ENCODE measurements at regions not wholly inside any gene's neighbourhood (a gene's known extent, or its start where the extent isn't known, plus 50 kb on each side); places are given as distances from the start of the nearest gene placed in this dataset.

- Histone ChIP-seq H3K27me3 (ENCODE audit: control insufficient read depth in 4 of 4, insufficient read depth in 4 of 4, low read length in 3 of 4) (no peaks in the 10 kb centered on the region), H3K4me1 (ENCODE audit: control insufficient read depth in 4 of 4, insufficient read depth in 4 of 4, low read length in 3 of 4) (no peaks in the 10 kb centered on the region), H3K9me3 (ENCODE audit: control insufficient read depth in 4 of 4, low read length in 3 of 4) (peaks cover 0 to 8% (median 4%) of the 10 kb centered on the region in 4 donors), H3K4me3 (ENCODE audit: low read depth in 1 of 3, low read length in 3 of 3) (no peak overlapping the region), H3K9ac (ENCODE audit: low read depth in 1 of 2, low read length in 2 of 2) (no peak overlapping the region), H3K36me3 (ENCODE audit: control insufficient read depth in 4 of 4, insufficient read depth in 3 of 4, low read depth in 1 of 4, low read length in 3 of 4) (no peaks in the 10 kb centered on the region), H3K27ac (ENCODE audit: low read depth in 1 of 2, low read length in 2 of 2) (no peak overlapping the region)
- DNase-seq (ENCODE audit: low spot score), result no peak
- TF ChIP-seq GABPA (IDR thresholded peaks at IDR 0.05 in 1 of 2, conservative IDR thresholded peaks at IDR 0.05 in 1 of 2) (no peak), REST (IDR thresholded peaks at IDR 0.05) (no peak), FOXA1 (IDR thresholded peaks at IDR 0.05) (no peak), SP1 (IDR thresholded peaks at IDR 0.05) (no peak), HNF4G (IDR thresholded peaks at IDR 0.05) (no peak)
Measured at GRCh38 chr2:62374301-62375112, 131.5 kb downstream of the TMEM17 start.

- TF ChIP-seq FOXA2 (IDR thresholded peaks at IDR 0.05) (no peak), NR2F2 (IDR thresholded peaks at IDR 0.05) (no peak), YY1 (IDR thresholded peaks at IDR 0.05) (no peak), JUND (IDR thresholded peaks at IDR 0.05) (no peak), ATF3 (IDR thresholded peaks at IDR 0.05) (no peak), HNF4A (conservative IDR thresholded peaks at IDR 0.05) (no peak), HNF4G (IDR thresholded peaks at IDR 0.05) (no peak), SP1 (IDR thresholded peaks at IDR 0.05) (no peak), RAD21 (IDR thresholded peaks at IDR 0.05) (no peak), TAF1 (conservative IDR thresholded peaks at IDR 0.05) (no peak), GABPA (IDR thresholded peaks at IDR 0.05 in 1 of 2, conservative IDR thresholded peaks at IDR 0.05 in 1 of 2) (no peak)
- no peaks in the 10 kb centered on the region for H3K4me1 ChIP-seq (ENCODE audit: control insufficient read depth in 4 of 4, insufficient read depth in 4 of 4, low read length in 3 of 4)
- H3K4me3 ChIP-seq (ENCODE audit: low read depth in 1 of 3, low read length in 3 of 3), result no peak overlapping the region
- peaks cover 0 to 8% (median 4%) of the 10 kb centered on the region in 4 donors for H3K9me3 ChIP-seq (ENCODE audit: control insufficient read depth in 4 of 4, low read length in 3 of 4)
- no peak for DNase-seq (ENCODE audit: low spot score)
- no peaks in the 10 kb centered on the region for H3K36me3 ChIP-seq (ENCODE audit: control insufficient read depth in 4 of 4, insufficient read depth in 3 of 4, low read depth in 1 of 4, low read length in 3 of 4)
- no peak overlapping the region for H3K9ac ChIP-seq (ENCODE audit: low read depth in 1 of 2, low read length in 2 of 2)
- H3K27ac ChIP-seq (ENCODE audit: low read depth in 1 of 2, low read length in 2 of 2), result no peak overlapping the region
- WGBS, result 97% methylated on average over 7 of the region's 7 CpGs
- no peaks in the 10 kb centered on the region for H3K27me3 ChIP-seq (ENCODE audit: control insufficient read depth in 4 of 4, insufficient read depth in 4 of 4, low read length in 3 of 4)
Measured at GRCh38 chr2:62372824-62373223, 133.2 kb downstream of the TMEM17 start.

Data from liver (tissue), 7 donors.